ENCODE measurements at regions not wholly inside any gene's neighbourhood (a gene's known extent, or its start where the extent isn't known, plus 50 kb on each side); places are given as distances from the start of the nearest gene placed in this dataset.

DNA sequence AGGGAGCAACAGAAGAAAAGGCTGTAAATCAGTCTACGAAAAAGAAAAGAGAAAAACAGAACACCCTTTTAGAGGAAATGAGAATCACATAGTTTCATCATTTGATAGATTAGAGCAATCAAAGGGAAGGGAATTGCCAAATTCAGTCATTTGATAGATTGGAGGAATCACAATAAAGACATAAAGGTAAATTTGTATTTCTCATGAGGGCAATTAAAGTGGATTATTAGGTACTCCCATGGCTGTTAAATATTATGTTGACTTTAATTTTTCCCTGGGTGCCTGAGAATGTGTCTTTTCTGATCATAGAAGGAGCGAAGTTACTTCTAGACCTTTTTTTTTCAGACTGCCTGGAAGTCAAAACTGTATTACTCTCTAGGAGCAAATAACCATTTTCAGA lies 1145.7 kb downstream of the EPHA7 start:
- in situ Hi-C loops (cut with HindIII; ENCODE audit: low sequenced_read_pairs), result no loop called here
- no peak for DNase-seq (ENCODE audit: low read depth, low spot score)
- no peak overlapping the region for H3K4me3 ChIP-seq (ENCODE audit: low read depth, low read length)
- TF ChIP-seq, protein P1, sequence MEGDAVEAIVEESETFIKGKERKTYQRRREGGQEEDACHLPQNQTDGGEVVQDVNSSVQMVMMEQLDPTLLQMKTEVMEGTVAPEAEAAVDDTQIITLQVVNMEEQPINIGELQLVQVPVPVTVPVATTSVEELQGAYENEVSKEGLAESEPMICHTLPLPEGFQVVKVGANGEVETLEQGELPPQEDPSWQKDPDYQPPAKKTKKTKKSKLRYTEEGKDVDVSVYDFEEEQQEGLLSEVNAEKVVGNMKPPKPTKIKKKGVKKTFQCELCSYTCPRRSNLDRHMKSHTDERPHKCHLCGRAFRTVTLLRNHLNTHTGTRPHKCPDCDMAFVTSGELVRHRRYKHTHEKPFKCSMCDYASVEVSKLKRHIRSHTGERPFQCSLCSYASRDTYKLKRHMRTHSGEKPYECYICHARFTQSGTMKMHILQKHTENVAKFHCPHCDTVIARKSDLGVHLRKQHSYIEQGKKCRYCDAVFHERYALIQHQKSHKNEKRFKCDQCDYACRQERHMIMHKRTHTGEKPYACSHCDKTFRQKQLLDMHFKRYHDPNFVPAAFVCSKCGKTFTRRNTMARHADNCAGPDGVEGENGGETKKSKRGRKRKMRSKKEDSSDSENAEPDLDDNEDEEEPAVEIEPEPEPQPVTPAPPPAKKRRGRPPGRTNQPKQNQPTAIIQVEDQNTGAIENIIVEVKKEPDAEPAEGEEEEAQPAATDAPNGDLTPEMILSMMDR (IDR thresholded peaks at IDR 0.05; ENCODE audit: low read depth, low read length), result no peak

DNA sequence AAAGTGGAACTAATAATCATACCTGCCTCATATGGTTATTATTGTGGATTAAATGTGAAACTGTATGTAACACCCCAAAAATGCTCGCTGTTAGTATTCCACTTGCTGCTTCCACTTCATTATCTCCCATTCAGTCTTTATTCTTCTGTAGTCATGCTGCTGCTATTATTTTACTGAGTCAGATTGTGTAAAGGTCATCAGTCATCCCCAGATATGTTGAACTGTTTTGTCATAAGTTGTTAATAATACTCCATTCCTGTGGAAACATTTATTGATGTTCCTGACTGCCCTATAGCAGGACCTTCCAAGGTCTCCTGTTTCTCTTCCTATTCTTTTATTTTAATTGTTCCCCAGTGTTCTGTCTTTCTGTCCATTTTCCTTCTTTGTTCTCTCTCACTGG lies 1148.3 kb downstream of the EPHA7 start:
- in situ Hi-C loops (cut with HindIII; ENCODE audit: low sequenced_read_pairs), result no loop called here
- TF ChIP-seq, protein P1 (IDR thresholded peaks at IDR 0.05; ENCODE audit: low read depth, low read length), result no peak
- no peak overlapping the region for H3K4me3 ChIP-seq (ENCODE audit: low read depth, low read length)
- DNase-seq (ENCODE audit: low read depth, low spot score), result no peak

DNA sequence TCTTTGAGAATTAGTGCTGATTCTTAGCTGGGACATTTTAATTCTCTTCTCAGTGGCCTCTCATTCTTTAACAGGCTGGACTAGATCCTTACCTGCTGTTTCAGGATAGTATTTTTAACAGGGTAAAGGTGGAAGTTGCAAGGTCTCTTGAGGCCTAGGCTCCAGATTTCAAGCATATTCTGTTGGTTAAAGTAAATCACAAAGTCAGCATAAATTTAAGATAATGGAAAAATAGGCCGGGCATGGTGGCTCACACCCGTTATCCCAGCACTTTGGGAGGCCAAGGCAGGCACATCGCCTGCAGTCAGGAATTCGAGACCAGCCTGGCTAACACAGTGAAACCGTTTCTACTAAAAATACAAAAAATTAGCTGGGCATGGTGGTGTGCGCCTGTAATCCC lies 1149.0 kb downstream of the EPHA7 start:
- DNase-seq (ENCODE audit: low read depth, low spot score), result no peak
- TF ChIP-seq, protein P1 (IDR thresholded peaks at IDR 0.05; ENCODE audit: low read depth, low read length), result no peak
- in situ Hi-C loops (cut with HindIII; ENCODE audit: low sequenced_read_pairs), result no loop called here
- H3K4me3 ChIP-seq (ENCODE audit: low read depth, low read length), result no peak overlapping the region

DNA sequence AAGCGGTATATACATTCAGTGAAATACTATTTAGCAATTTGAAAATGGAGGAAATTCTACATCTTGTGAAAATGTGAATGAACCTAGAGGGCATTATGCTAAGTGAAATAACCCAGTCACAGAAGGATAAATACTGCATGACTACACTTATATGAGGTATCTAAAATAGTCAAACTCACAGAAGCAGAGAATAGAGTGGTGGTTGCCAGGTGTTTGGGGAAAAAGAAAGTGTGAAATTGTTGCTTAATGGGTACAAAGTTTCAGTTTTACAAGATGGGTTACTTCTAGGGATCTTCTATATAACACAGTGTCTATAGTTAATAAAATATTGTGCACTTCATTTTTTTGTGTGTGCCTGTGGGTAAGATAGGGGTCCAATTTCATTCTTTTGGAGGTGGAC lies 1152.0 kb downstream of the EPHA7 start:
- H3K4me3 ChIP-seq (ENCODE audit: low read depth, low read length), result no peak overlapping the region
- TF ChIP-seq, protein P1 (IDR thresholded peaks at IDR 0.05; ENCODE audit: low read depth, low read length), result no peak
- no peak for DNase-seq (ENCODE audit: low read depth, low spot score)
- in situ Hi-C loops (cut with HindIII; ENCODE audit: low sequenced_read_pairs), result no loop called here

DNA sequence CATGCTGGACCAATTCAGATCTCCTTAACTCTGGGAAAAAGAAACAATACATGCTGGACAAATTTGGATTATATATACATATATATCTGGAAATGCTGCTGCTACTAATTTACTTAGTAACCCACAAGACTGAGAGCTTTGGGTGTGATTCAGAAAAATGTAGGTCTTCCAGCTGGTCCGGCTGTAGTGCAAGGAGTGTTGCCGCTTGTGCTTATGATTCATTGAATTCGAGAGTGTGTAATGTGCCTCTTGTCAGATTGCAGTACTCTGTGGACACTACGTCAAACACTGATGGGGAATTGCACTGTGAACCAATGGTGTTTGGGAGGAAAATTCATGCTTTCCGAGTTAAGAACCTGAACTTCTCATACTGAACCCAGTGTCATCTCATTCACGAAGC lies 1155.5 kb downstream of the EPHA7 start:
- no peak overlapping the region for H3K4me3 ChIP-seq (ENCODE audit: low read depth, low read length)
- in situ Hi-C loops (cut with HindIII; ENCODE audit: low sequenced_read_pairs), result no loop called here
- TF ChIP-seq, protein P1 (IDR thresholded peaks at IDR 0.05; ENCODE audit: low read depth, low read length), result no peak
- no peak for DNase-seq (ENCODE audit: low read depth, low spot score)

DNA sequence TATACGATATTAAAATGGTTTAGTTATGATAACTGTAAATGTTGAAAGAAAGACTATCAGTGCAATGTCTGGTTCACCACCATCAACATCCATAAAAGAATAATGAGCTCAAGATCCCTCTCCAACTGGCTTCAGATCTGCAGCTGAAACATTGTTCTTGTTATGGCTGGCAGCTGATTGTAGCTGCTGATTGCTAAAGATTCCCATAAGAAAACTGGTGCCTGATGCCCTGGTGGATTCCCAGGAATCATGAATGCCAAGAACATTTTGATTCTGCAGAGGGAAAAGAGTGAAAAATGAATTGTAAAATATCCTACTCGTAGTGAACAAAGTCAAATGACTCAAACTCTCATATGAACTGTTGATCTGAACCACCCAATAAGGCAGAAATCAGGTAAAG lies 1160.2 kb downstream of the EPHA7 start:
- no peak for DNase-seq (ENCODE audit: low read depth, low spot score)
- TF ChIP-seq, protein P1 (IDR thresholded peaks at IDR 0.05; ENCODE audit: low read depth, low read length), result no peak
- in situ Hi-C loops (cut with HindIII; ENCODE audit: low sequenced_read_pairs), result no loop called here

DNA sequence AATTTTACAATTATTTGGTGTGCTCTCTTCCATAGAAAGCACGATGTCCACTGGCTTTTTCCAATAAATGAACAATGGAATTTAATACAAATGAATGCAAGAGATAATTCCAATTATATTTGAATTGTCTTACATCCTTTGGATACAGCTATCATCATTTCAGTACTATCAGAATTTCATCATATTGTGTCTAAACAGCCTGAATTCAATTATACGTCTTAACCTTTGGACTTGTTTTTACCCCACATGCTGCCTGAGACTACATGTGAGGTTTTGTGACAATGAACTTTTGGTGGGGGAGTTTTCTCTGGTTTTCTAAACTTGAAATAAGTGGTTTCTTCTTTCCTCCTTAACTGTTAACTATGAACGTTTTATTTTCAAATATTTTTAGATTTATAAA lies 1176.0 kb downstream of the EPHA7 start:
- in situ Hi-C loops (cut with HindIII; ENCODE audit: low sequenced_read_pairs), result no loop called here
- H3K4me3 ChIP-seq (ENCODE audit: low read depth, low read length), result no peak overlapping the region
- no peak for DNase-seq (ENCODE audit: low read depth, low spot score)
- TF ChIP-seq, protein P1 (IDR thresholded peaks at IDR 0.05; ENCODE audit: low read depth, low read length), result no peak

More for the DNA sequence above, 1160.2 kb downstream of the EPHA7 start:
- no peak overlapping the region for H3K4me3 ChIP-seq (ENCODE audit: low read depth, low read length)

All from astrocyte of the spinal cord (primary cell).